ENCODE measurements at regions not wholly inside any gene's neighbourhood (a gene's known extent, or its start where the extent isn't known, plus 50 kb on each side); places are given as distances from the start of the nearest gene placed in this dataset.
"Not testable (repeated sequence)": the region's sequence is repeated elsewhere in the genome, so short reads cannot be mapped to it uniquely, and the experiment has no call there.

GRCh38 chr6:145273136-145273535, 462.2 kb downstream of the EPM2A start:
- Mint-ChIP-seq H3K9me3 (no peaks in the 10 kb centered on the region), H3K4me3 (no peak overlapping the region), H3K36me3 (no peaks in the 10 kb centered on the region), H3K27ac (no peak overlapping the region), H3K27me3 (no peaks in the 10 kb centered on the region), H3K4me1 (no peaks in the 10 kb centered on the region)
- DNase-seq: no peak
- ATAC-seq (ENCODE audit: low read depth in 2 of 2): no peak

- no peak overlapping the region for H3K4me3 Mint-ChIP-seq
- no peaks in the 10 kb centered on the region for H3K36me3 Mint-ChIP-seq
- H3K4me1 Mint-ChIP-seq: no peaks in the 10 kb centered on the region
- no peak for DNase-seq
- H3K9me3 Mint-ChIP-seq: no peaks in the 10 kb centered on the region
- ATAC-seq (ENCODE audit: low read depth in 2 of 2): no peak
- H3K27ac Mint-ChIP-seq: no peak overlapping the region
- no peaks in the 10 kb centered on the region for H3K27me3 Mint-ChIP-seq
Observed at GRCh38 chr6:145274083-145274482, 461.2 kb downstream of the EPM2A start.

GRCh38 chr6:145275019-145275418, 460.3 kb downstream of the EPM2A start:
- no peaks in the 10 kb centered on the region for H3K9me3 Mint-ChIP-seq
- H3K27ac Mint-ChIP-seq: peak overlapping the region in 1 of 6 donors; percentile 9
- H3K4me3 Mint-ChIP-seq: no peak overlapping the region

GRCh38 chr6:145275787-145276186, 459.5 kb downstream of the EPM2A start:
- no peak overlapping the region for H3K4me3 Mint-ChIP-seq
- no peak for DNase-seq
- H3K4me1 Mint-ChIP-seq: no peaks in the 10 kb centered on the region
- H3K36me3 Mint-ChIP-seq: no peaks in the 10 kb centered on the region
- H3K27ac Mint-ChIP-seq: no peak overlapping the region
- no peak for ATAC-seq (ENCODE audit: low read depth in 2 of 2)
- H3K9me3 Mint-ChIP-seq: peaks cover 0 to 6% (median 0%) of the 10 kb centered on the region in 7 donors
- no peaks in the 10 kb centered on the region for H3K27me3 Mint-ChIP-seq

More at GRCh38 chr6:145275019-145275418, 460.3 kb downstream of the EPM2A start:
- Mint-ChIP-seq H3K4me1 (no peaks in the 10 kb centered on the region), H3K27me3 (no peaks in the 10 kb centered on the region), H3K36me3 (no peaks in the 10 kb centered on the region)
- ATAC-seq (ENCODE audit: low read depth in 2 of 2) (no peak), DNase-seq (no peak)

GRCh38 chr6:145276756-145277155, 458.6 kb downstream of the EPM2A start:
- no peaks in the 10 kb centered on the region for H3K27me3 Mint-ChIP-seq
- no peaks in the 10 kb centered on the region for H3K4me1 Mint-ChIP-seq
- H3K27ac Mint-ChIP-seq: no peak overlapping the region
- no peak for DNase-seq
- no peak for ATAC-seq (ENCODE audit: low read depth in 2 of 2)
- no peak overlapping the region for H3K4me3 Mint-ChIP-seq
- H3K9me3 Mint-ChIP-seq: peaks cover 0 to 6% (median 0%) of the 10 kb centered on the region in 7 donors
- no peaks in the 10 kb centered on the region for H3K36me3 Mint-ChIP-seq

- Mint-ChIP-seq H3K4me3 (no peak overlapping the region), H3K27me3 (no peaks in the 10 kb centered on the region), H3K36me3 (no peaks in the 10 kb centered on the region), H3K27ac (no peak overlapping the region), H3K4me1 (no peaks in the 10 kb centered on the region), H3K9me3 (peaks cover 0 to 6% (median 0%) of the 10 kb centered on the region in 7 donors)
- no peak for DNase-seq
- ATAC-seq (ENCODE audit: low read depth in 2 of 2): no peak
Observed at GRCh38 chr6:145277358-145278086, 457.8 kb downstream of the EPM2A start.

- ATAC-seq (ENCODE audit: low read depth in 2 of 2): no peak
- no peaks in the 10 kb centered on the region for H3K36me3 Mint-ChIP-seq
- no peaks in the 10 kb centered on the region for H3K27me3 Mint-ChIP-seq
- H3K4me1 Mint-ChIP-seq: no peaks in the 10 kb centered on the region
- H3K27ac Mint-ChIP-seq: peak overlapping the region in 1 of 6 donors; percentile 44
- H3K4me3 Mint-ChIP-seq: no peak overlapping the region
- DNase-seq: no peak
- peaks cover 0 to 6% (median 0%) of the 10 kb centered on the region in 7 donors for H3K9me3 Mint-ChIP-seq
Observed at GRCh38 chr6:145278163-145278807, 457.0 kb downstream of the EPM2A start.

GRCh38 chr6:145279551-145279950, 455.8 kb downstream of the EPM2A start:
- H3K36me3 Mint-ChIP-seq: no peaks in the 10 kb centered on the region
- peaks cover 0 to 6% (median 0%) of the 10 kb centered on the region in 7 donors for H3K9me3 Mint-ChIP-seq
- DNase-seq (no peak), ATAC-seq (ENCODE audit: low read depth in 2 of 2) (no peak)
- no peaks in the 10 kb centered on the region for H3K27me3 Mint-ChIP-seq
- H3K27ac Mint-ChIP-seq: no peak overlapping the region
- no peaks in the 10 kb centered on the region for H3K4me1 Mint-ChIP-seq
- H3K4me3 Mint-ChIP-seq: no peak overlapping the region

- Mint-ChIP-seq H3K4me3 (no peak overlapping the region), H3K4me1 (no peaks in the 10 kb centered on the region), H3K27ac (no peak overlapping the region), H3K27me3 (no peaks in the 10 kb centered on the region), H3K36me3 (no peaks in the 10 kb centered on the region), H3K9me3 (peaks cover 0 to 6% (median 0%) of the 10 kb centered on the region in 7 donors)
- DNase-seq (no peak), ATAC-seq (ENCODE audit: low read depth in 2 of 2) (no peak)
Observed at GRCh38 chr6:145279993-145280392, 455.3 kb downstream of the EPM2A start.

GRCh38 chr6:145283209-145283608, 452.1 kb downstream of the EPM2A start:
- H3K4me1 Mint-ChIP-seq; H3K27me3 Mint-ChIP-seq; H3K27ac Mint-ChIP-seq; H3K9me3 Mint-ChIP-seq; DNase-seq; H3K36me3 Mint-ChIP-seq; ATAC-seq (ENCODE audit: low read depth in 2 of 2); H3K4me3 Mint-ChIP-seq: not testable (repeated sequence)

GRCh38 chr6:145283856-145284255, 451.5 kb downstream of the EPM2A start:
- Mint-ChIP-seq H3K27me3 (no peaks in the 10 kb centered on the region), H3K4me1 (no peaks in the 10 kb centered on the region), H3K4me3 (no peak overlapping the region), H3K27ac (no peak overlapping the region), H3K36me3 (no peaks in the 10 kb centered on the region), H3K9me3 (peaks cover 0 to 7% (median 1%) of the 10 kb centered on the region in 7 donors)
- ATAC-seq (ENCODE audit: low read depth in 2 of 2) (no peak), DNase-seq (no peak)

- Mint-ChIP-seq H3K9me3 (peaks cover 3 to 14% (median 5%) of the 10 kb centered on the region in 7 donors), H3K36me3 (no peaks in the 10 kb centered on the region), H3K4me1 (no peaks in the 10 kb centered on the region), H3K27me3 (no peaks in the 10 kb centered on the region), H3K27ac (no peak overlapping the region), H3K4me3 (no peak overlapping the region)
- DNase-seq (no peak), ATAC-seq (ENCODE audit: low read depth in 2 of 2) (no peak)
Observed at GRCh38 chr6:145286916-145287315, 448.4 kb downstream of the EPM2A start.

GRCh38 chr6:145289573-145289972, 445.7 kb downstream of the EPM2A start:
- H3K27ac Mint-ChIP-seq: no peak overlapping the region
- ATAC-seq (ENCODE audit: low read depth in 2 of 2) (no peak), DNase-seq (no peak)
- no peaks in the 10 kb centered on the region for H3K36me3 Mint-ChIP-seq
- no peaks in the 10 kb centered on the region for H3K27me3 Mint-ChIP-seq
- H3K4me3 Mint-ChIP-seq: no peak overlapping the region
- no peaks in the 10 kb centered on the region for H3K4me1 Mint-ChIP-seq
- H3K9me3 Mint-ChIP-seq: peaks cover 3 to 9% (median 5%) of the 10 kb centered on the region in 7 donors

GRCh38 chr6:145290122-145290521, 445.2 kb downstream of the EPM2A start:
- DNase-seq (no peak), ATAC-seq (ENCODE audit: low read depth in 2 of 2) (no peak)
- Mint-ChIP-seq H3K36me3 (no peaks in the 10 kb centered on the region), H3K9me3 (peaks cover 3 to 9% (median 5%) of the 10 kb centered on the region in 7 donors), H3K27me3 (no peaks in the 10 kb centered on the region), H3K27ac (no peak overlapping the region), H3K4me1 (no peaks in the 10 kb centered on the region), H3K4me3 (no peak overlapping the region)
